ENCODE measurements at regions not wholly inside any gene's neighbourhood (a gene's known extent, or its start where the extent isn't known, plus 50 kb on each side); places are given as distances from the start of the nearest gene placed in this dataset.

GRCh38 chr5:54700986-54701578 is 183.5 kb downstream of the SNX18 start:
- DNase-seq (ENCODE audit: insufficient read length): no peak
- TF ChIP-seq TAF1 (IDR thresholded peaks at IDR 0.05; ENCODE audit: borderline replicate concordance, low read depth, low read length): no peak
- no peak for TF ChIP-seq POLR2AphosphoS5 (IDR thresholded peaks at IDR 0.05; ENCODE audit: low read depth, low read length)
- TF ChIP-seq POLR2A (IDR thresholded peaks at IDR 0.05; ENCODE audit: low read depth, low read length): no peak
- FAIRE-seq: no peak

- DNase-seq (ENCODE audit: insufficient read length) (no peak), FAIRE-seq (no peak)
Measured at GRCh38 chr5:54696931-54697330, 179.4 kb downstream of the SNX18 start.

GRCh38 chr5:54696346-54696745 is 178.8 kb downstream of the SNX18 start:
- FAIRE-seq: no peak
- no peak for DNase-seq (ENCODE audit: insufficient read length)
- no peak for TF ChIP-seq TAF1 (IDR thresholded peaks at IDR 0.05; ENCODE audit: borderline replicate concordance, low read depth, low read length)
- no peak for TF ChIP-seq POLR2A (IDR thresholded peaks at IDR 0.05; ENCODE audit: low read depth, low read length)
- TF ChIP-seq POLR2AphosphoS5 (IDR thresholded peaks at IDR 0.05; ENCODE audit: low read depth, low read length): no peak

More at GRCh38 chr5:54696931-54697330, 179.4 kb downstream of the SNX18 start:
- no peak for TF ChIP-seq TAF1 (IDR thresholded peaks at IDR 0.05; ENCODE audit: borderline replicate concordance, low read depth, low read length)
- no peak for TF ChIP-seq POLR2A (IDR thresholded peaks at IDR 0.05; ENCODE audit: low read depth, low read length)
- no peak for TF ChIP-seq POLR2AphosphoS5 (IDR thresholded peaks at IDR 0.05; ENCODE audit: low read depth, low read length)

GRCh38 chr5:54695198-54695966 is 177.8 kb downstream of the SNX18 start:
- DNase-seq (ENCODE audit: insufficient read length) (no peak), FAIRE-seq (no peak)
- no peak for TF ChIP-seq POLR2A (IDR thresholded peaks at IDR 0.05; ENCODE audit: low read depth, low read length)
- TF ChIP-seq POLR2AphosphoS5 (IDR thresholded peaks at IDR 0.05; ENCODE audit: low read depth, low read length): no peak
- no peak for TF ChIP-seq TAF1 (IDR thresholded peaks at IDR 0.05; ENCODE audit: borderline replicate concordance, low read depth, low read length)

- DNase-seq (ENCODE audit: insufficient read length) (no peak), FAIRE-seq (no peak)
- TF ChIP-seq POLR2A (IDR thresholded peaks at IDR 0.05; ENCODE audit: low read depth, low read length) (no peak), TAF1 (IDR thresholded peaks at IDR 0.05; ENCODE audit: borderline replicate concordance, low read depth, low read length) (no peak), POLR2AphosphoS5 (IDR thresholded peaks at IDR 0.05; ENCODE audit: low read depth, low read length) (no peak)
Measured at GRCh38 chr5:54693936-54694657, 176.5 kb downstream of the SNX18 start.

GRCh38 chr5:54692631-54693030 is 175.1 kb downstream of the SNX18 start:
- no peak for TF ChIP-seq TAF1 (IDR thresholded peaks at IDR 0.05; ENCODE audit: borderline replicate concordance, low read depth, low read length)
- TF ChIP-seq POLR2A (IDR thresholded peaks at IDR 0.05; ENCODE audit: low read depth, low read length): no peak
- no peak for TF ChIP-seq POLR2AphosphoS5 (IDR thresholded peaks at IDR 0.05; ENCODE audit: low read depth, low read length)
- no peak for FAIRE-seq
- no peak for DNase-seq (ENCODE audit: insufficient read length)

- TF ChIP-seq POLR2AphosphoS5 (IDR thresholded peaks at IDR 0.05; ENCODE audit: low read depth, low read length) (no peak), POLR2A (IDR thresholded peaks at IDR 0.05; ENCODE audit: low read depth, low read length) (no peak), TAF1 (IDR thresholded peaks at IDR 0.05; ENCODE audit: borderline replicate concordance, low read depth, low read length) (no peak)
- peak; percentile 56 for FAIRE-seq
Measured at GRCh38 chr5:54691656-54692055, 174.1 kb downstream of the SNX18 start.

GRCh38 chr5:54689411-54690251 is 172.1 kb downstream of the SNX18 start:
- DNase-seq (ENCODE audit: insufficient read length) (no peak), FAIRE-seq (no peak)
- TF ChIP-seq TAF1 (IDR thresholded peaks at IDR 0.05; ENCODE audit: borderline replicate concordance, low read depth, low read length) (no peak), POLR2A (IDR thresholded peaks at IDR 0.05; ENCODE audit: low read depth, low read length) (no peak), POLR2AphosphoS5 (IDR thresholded peaks at IDR 0.05; ENCODE audit: low read depth, low read length) (no peak)

More at GRCh38 chr5:54691656-54692055, 174.1 kb downstream of the SNX18 start:
- DNase-seq (ENCODE audit: insufficient read length): no peak

GRCh38 chr5:54680998-54681397 is 163.4 kb downstream of the SNX18 start:
- FAIRE-seq: no peak
- TF ChIP-seq POLR2A (IDR thresholded peaks at IDR 0.05; ENCODE audit: low read depth, low read length) (no peak), TAF1 (IDR thresholded peaks at IDR 0.05; ENCODE audit: borderline replicate concordance, low read depth, low read length) (no peak), POLR2AphosphoS5 (IDR thresholded peaks at IDR 0.05; ENCODE audit: low read depth, low read length) (no peak)
- no peak for DNase-seq (ENCODE audit: insufficient read length)

- no peak for FAIRE-seq
- no peak for DNase-seq (ENCODE audit: insufficient read length)
- TF ChIP-seq POLR2AphosphoS5 (IDR thresholded peaks at IDR 0.05; ENCODE audit: low read depth, low read length): no peak
Measured at GRCh38 chr5:54679686-54680085, 162.1 kb downstream of the SNX18 start.

- FAIRE-seq (no peak), DNase-seq (ENCODE audit: insufficient read length) (no peak)
- no peak for TF ChIP-seq TAF1 (IDR thresholded peaks at IDR 0.05; ENCODE audit: borderline replicate concordance, low read depth, low read length)
Measured at GRCh38 chr5:54678737-54679136, 161.2 kb downstream of the SNX18 start.

Measured in GM12892 (cell line).